GM23338 (cell line): ENCODE measurements at regions not wholly inside any gene's neighbourhood (a gene's known extent, or its start where the extent isn't known, plus 50 kb on each side); places are given as distances from the start of the nearest gene placed in this dataset.
A peak's percentile ranks its signal among the peaks of the same experiment; 100 is the strongest.

Experiments used
- ATAC-seq: fragments of 200-7000 bp; cut with Tn5 transposase; 3 replicates; pipeline ENCODE4 v1.9.1; 2020
- DNase-seq: peaks from one replicate; pipeline ENCODE4 v3.0.0-alpha.2; 2015; ENCODE audit warnings: low spot score
- H2AFZ ChIP-seq: fragments of 200-600 bp; sonication (generic); 2 replicates; pipeline ENCODE4 v1.8.0; 2016; ENCODE audit warnings: antibody characterized with exemption, mild to moderate bottlenecking, moderate library complexity
- H3F3A ChIP-seq: fragments of 200-600 bp; sonication (generic); replicated peaks from 2 replicates; pipeline ENCODE4 v1.8.0; 2017; ENCODE audit warnings: antibody characterized with exemption, mixed run types, low read depth
- H3K27ac ChIP-seq: fragments of 200-600 bp; sonication (generic); 2 replicates; pipeline ENCODE4 v1.6.1; 2016; ENCODE audit warnings: low read depth
- H3K27me3 ChIP-seq: fragments of 200-600 bp; sonication (generic); 2 replicates; pipeline ENCODE4 v1.8.0; 2016; ENCODE audit warnings: mild to moderate bottlenecking, mixed run types, moderate library complexity; ENCODE audit not compliant: insufficient read depth
- H3K36me3 ChIP-seq: fragments of 200-600 bp; sonication (generic); 2 replicates; pipeline ENCODE4 v1.8.0; 2016; ENCODE audit warnings: mild to moderate bottlenecking; ENCODE audit not compliant: insufficient read depth
- H3K4me1 ChIP-seq: fragments of 200-600 bp; sonication (generic); 2 replicates; pipeline ENCODE4 v1.8.0; 2016; ENCODE audit warnings: mild to moderate bottlenecking, moderate library complexity; ENCODE audit not compliant: insufficient read depth
- H3K4me2 ChIP-seq: fragments of 200-600 bp; sonication (generic); 2 replicates; pipeline ENCODE4 v1.7.1; 2017; ENCODE audit warnings: mixed run types
- H3K4me3 ChIP-seq: fragments of 200-600 bp; sonication (generic); 2 replicates; pipeline ENCODE4 v1.6.1; 2016; ENCODE audit warnings: mixed run types
- H3K79me2 ChIP-seq: fragments of 200-600 bp; sonication (generic); replicated peaks from 2 replicates; pipeline ENCODE4 v1.8.0; 2017; ENCODE audit warnings: mild to moderate bottlenecking; ENCODE audit not compliant: insufficient read depth
- H3K9me2 ChIP-seq: fragments of 200-600 bp; sonication (generic); 2 replicates; pipeline ENCODE4 v1.8.0; 2017; ENCODE audit not compliant: insufficient read depth
- H4K20me1 ChIP-seq: fragments of 200-600 bp; sonication (generic); replicated peaks from 2 replicates; pipeline ENCODE4 v1.8.0; 2017; ENCODE audit warnings: mild to moderate bottlenecking; ENCODE audit not compliant: insufficient read depth
- H3K27ac Mint-ChIP-seq: 2 replicates; pipeline ENCODE4 v1.8.0; 2020; ENCODE audit warnings: inconsistent platforms, mild to moderate bottlenecking, moderate library complexity, mixed read lengths
- H3K27me3 Mint-ChIP-seq: 3 replicates; pipeline ENCODE4 v1.8.0; 2022; ENCODE audit warnings: low read depth, mild to moderate bottlenecking, moderate library complexity, mixed read lengths, inconsistent platforms; ENCODE audit not compliant: insufficient read depth, poor library complexity
- H3K36me3 Mint-ChIP-seq: 3 replicates; pipeline ENCODE4 v1.8.0; 2021; ENCODE audit warnings: low read depth, mild to moderate bottlenecking, inconsistent platforms, moderate library complexity, mixed read lengths
- H3K4me1 Mint-ChIP-seq: 3 replicates; pipeline ENCODE4 v1.8.0; 2020; ENCODE audit warnings: mild to moderate bottlenecking, inconsistent platforms, mixed read lengths
- H3K4me3 Mint-ChIP-seq: 3 replicates; pipeline ENCODE4 v1.8.0; 2021; ENCODE audit warnings: moderate library complexity, mild to moderate bottlenecking, inconsistent platforms, mixed read lengths
- H3K9me3 Mint-ChIP-seq: 3 replicates; pipeline ENCODE4 v1.8.0; 2020; ENCODE audit warnings: moderate library complexity, mild to moderate bottlenecking, inconsistent platforms, mixed read lengths
- CREB1 ChIP-seq: fragments of 250-450 bp; sonication (Bioruptor Pico); IDR thresholded peaks from 2 replicates; pipeline ENCODE4 v1.5.0; 2020; ENCODE audit warnings: low read depth, mild to moderate bottlenecking, moderate library complexity
- CTCF ChIP-seq, 2 experiments: fragments of 200-600 bp in 1 of 2; sonication (generic) in 1 of 2; conservative IDR thresholded peaks; 2 replicates each; pipeline versions ENCODE4 v1.5.1 to v1.6.1; 2016 to 2017; ENCODE audit warnings: antibody characterized with exemption in 2 of 2, low read depth in 2 of 2, mild to moderate bottlenecking in 2 of 2, moderate library complexity in 1 of 2
- ETS1 ChIP-seq: IDR thresholded peaks from 2 replicates; pipeline ENCODE4 v1.6.1; 2016; ENCODE audit warnings: antibody characterized with exemption
- EZH2 ChIP-seq: fragments of 200-600 bp; sonication (generic); IDR thresholded peaks from one replicate; pipeline ENCODE4 v1.8.0; 2017; ENCODE audit warnings: antibody characterized with exemption, mild to moderate bottlenecking, low read depth; ENCODE audit not compliant: unreplicated experiment
- EZH2phosphoT487 ChIP-seq: fragments of 200-600 bp; sonication (generic); IDR thresholded peaks from one replicate; pipeline ENCODE4 v1.8.1; 2018; ENCODE audit warnings: antibody characterized with exemption; ENCODE audit not compliant: unreplicated experiment
- JUNB ChIP-seq: IDR thresholded peaks from one replicate; pipeline ENCODE4 v1.6.1; 2016; ENCODE audit warnings: antibody characterized with exemption; ENCODE audit not compliant: unreplicated experiment
- NANOG ChIP-seq: IDR thresholded peaks from 2 replicates; pipeline ENCODE4 v1.6.1; 2016; ENCODE audit warnings: antibody characterized with exemption, borderline replicate concordance
- POLR2AphosphoS5 ChIP-seq: IDR thresholded peaks from 2 replicates; pipeline ENCODE4 v1.6.1; 2016; ENCODE audit warnings: antibody characterized with exemption, low read depth
- REST ChIP-seq: IDR thresholded peaks from one replicate; pipeline ENCODE4 v1.6.1; 2018; ENCODE audit warnings: antibody characterized with exemption; ENCODE audit not compliant: unreplicated experiment
- STAT1 ChIP-seq: IDR thresholded peaks from one replicate; pipeline ENCODE4 v1.6.1; 2016; ENCODE audit warnings: antibody characterized with exemption; ENCODE audit not compliant: unreplicated experiment
- ZNF114 ChIP-seq: fragments of 250-450 bp; sonication (Bioruptor Pico); IDR thresholded peaks from 2 replicates; pipeline ENCODE4 v1.5.0; 2020; ENCODE audit warnings: mild to moderate bottlenecking, moderate library complexity
- ZNF331 ChIP-seq: fragments of 250-450 bp; sonication (Bioruptor Pico); IDR thresholded peaks from 2 replicates; pipeline ENCODE4 v1.5.0; 2020; ENCODE audit warnings: low read depth, mild to moderate bottlenecking, moderate library complexity
- ZNF462 ChIP-seq: fragments of 250-450 bp; sonication (Bioruptor Pico); IDR thresholded peaks from 2 replicates; pipeline ENCODE4 v1.5.0; 2020; ENCODE audit warnings: mild to moderate bottlenecking, moderate library complexity

- peaks cover 7% of the 10 kb centered on the region; the same call in 2 of the 3 replicates for H3K4me1 Mint-ChIP-seq
- no peak overlapping the region for H3K4me3 Mint-ChIP-seq
- H3K4me2 ChIP-seq = no peak overlapping the region
- no peak overlapping the region for H3K27ac Mint-ChIP-seq
- no peaks in the 10 kb centered on the region for H3K27me3 ChIP-seq
- ATAC-seq (no peak), DNase-seq (no peak)
- no peak overlapping the region for H3K27ac ChIP-seq
- peaks cover 2% of the 10 kb centered on the region for H3K27me3 Mint-ChIP-seq
- no peaks in the 10 kb centered on the region for H3K36me3 ChIP-seq
- H3K9me2 ChIP-seq = peaks cover 4% of the 10 kb centered on the region; the same call in 1 of the 2 replicates
- TF ChIP-seq REST (no peak), POLR2AphosphoS5 (no peak), CTCF (conservative IDR thresholded peaks at IDR 0.05; ENCODE audit: low read depth in 2 of 2) (no peak), ETS1 (no peak), ZNF462 (CRISPR knock-in tag) (no peak), NANOG (no peak), ZNF114 (CRISPR knock-in tag) (no peak), EZH2phosphoT487 (no peak), CREB1 (CRISPR knock-in tag) (no peak), JUNB (no peak), ZNF331 (no peak), STAT1 (no peak), EZH2 (no peak)
- H3F3A ChIP-seq = no peaks in the 10 kb centered on the region
- H3K9me3 Mint-ChIP-seq = peaks cover 10% of the 10 kb centered on the region; the same call in 2 of the 3 replicates
- H3K36me3 Mint-ChIP-seq = peaks cover 5% of the 10 kb centered on the region
- no peak overlapping the region for H3K4me3 ChIP-seq
- peak overlapping the region; percentile 77; the same call in 1 of the 2 replicates for H2AFZ ChIP-seq
- H3K4me1 ChIP-seq = peaks cover 2% of the 10 kb centered on the region; the same call in 1 of the 2 replicates
- H3K79me2 ChIP-seq = no peaks in the 10 kb centered on the region
- H4K20me1 ChIP-seq = no peaks in the 10 kb centered on the region
These were observed 342.7 kb upstream of the CHST9 start for GRCh38 chr18:27527856-27528255.
